ENCODE measurements at regions not wholly inside any gene's neighbourhood (a gene's known extent, or its start where the extent isn't known, plus 50 kb on each side); places are given as distances from the start of the nearest gene placed in this dataset.

DNA sequence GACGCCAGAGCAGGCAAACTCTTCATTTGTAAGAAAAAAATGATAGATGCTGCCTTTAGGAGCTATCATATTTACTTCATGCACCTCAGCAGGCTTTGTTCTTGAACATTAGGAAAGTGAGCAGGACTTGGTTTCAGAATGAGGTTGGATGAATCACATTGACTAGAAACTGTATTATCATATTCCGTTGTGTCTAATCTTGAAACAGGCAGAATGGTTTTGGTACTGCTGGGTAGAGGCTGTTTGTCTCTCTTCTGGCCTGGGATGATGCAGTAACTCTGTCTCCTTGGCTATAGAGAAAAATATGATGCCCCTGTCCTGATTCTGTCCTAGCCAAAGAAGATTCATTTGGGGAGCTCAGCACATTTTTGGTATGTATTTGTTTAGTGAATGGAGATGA lies 344.2 kb upstream of the GRM7 start:
- TF ChIP-seq, protein P1, sequence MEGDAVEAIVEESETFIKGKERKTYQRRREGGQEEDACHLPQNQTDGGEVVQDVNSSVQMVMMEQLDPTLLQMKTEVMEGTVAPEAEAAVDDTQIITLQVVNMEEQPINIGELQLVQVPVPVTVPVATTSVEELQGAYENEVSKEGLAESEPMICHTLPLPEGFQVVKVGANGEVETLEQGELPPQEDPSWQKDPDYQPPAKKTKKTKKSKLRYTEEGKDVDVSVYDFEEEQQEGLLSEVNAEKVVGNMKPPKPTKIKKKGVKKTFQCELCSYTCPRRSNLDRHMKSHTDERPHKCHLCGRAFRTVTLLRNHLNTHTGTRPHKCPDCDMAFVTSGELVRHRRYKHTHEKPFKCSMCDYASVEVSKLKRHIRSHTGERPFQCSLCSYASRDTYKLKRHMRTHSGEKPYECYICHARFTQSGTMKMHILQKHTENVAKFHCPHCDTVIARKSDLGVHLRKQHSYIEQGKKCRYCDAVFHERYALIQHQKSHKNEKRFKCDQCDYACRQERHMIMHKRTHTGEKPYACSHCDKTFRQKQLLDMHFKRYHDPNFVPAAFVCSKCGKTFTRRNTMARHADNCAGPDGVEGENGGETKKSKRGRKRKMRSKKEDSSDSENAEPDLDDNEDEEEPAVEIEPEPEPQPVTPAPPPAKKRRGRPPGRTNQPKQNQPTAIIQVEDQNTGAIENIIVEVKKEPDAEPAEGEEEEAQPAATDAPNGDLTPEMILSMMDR (IDR thresholded peaks at IDR 0.05; ENCODE audit: insufficient read depth, low read depth, low read length) = no peak
- no peak for TF ChIP-seq EZH2 (IDR thresholded peaks at IDR 0.05; ENCODE audit: insufficient read depth, low read length)
